H9 (cell line): ENCODE measurements at regions not wholly inside any gene's neighbourhood (a gene's known extent, or its start where the extent isn't known, plus 50 kb on each side); places are given as distances from the start of the nearest gene placed in this dataset.

Experiments
- DNase-seq: peaks from one replicate; pipeline ENCODE4 v3.0.0-alpha.2; 2017
- H2AFZ ChIP-seq: one replicate; pipeline ENCODE4 v1.6.1; 2013; ENCODE audit warnings: mild to moderate bottlenecking, low read length, control low read depth, moderate library complexity
- H2AK5ac ChIP-seq: 2 replicates; pipeline ENCODE4 v1.6.1; 2013; ENCODE audit warnings: low read length, control low read depth, mixed read lengths; ENCODE audit not compliant: insufficient read length
- H2BK120ac ChIP-seq: one replicate; pipeline ENCODE4 v1.6.1; 2013; ENCODE audit warnings: low read depth, mild to moderate bottlenecking, low read length, control low read depth, inconsistent platforms; ENCODE audit not compliant: poor library complexity, severe bottlenecking
- H2BK12ac ChIP-seq: 2 replicates; pipeline ENCODE4 v1.6.1; 2013; ENCODE audit warnings: low read length, control low read depth, mixed read lengths, low read depth; ENCODE audit not compliant: insufficient read length
- H2BK15ac ChIP-seq: 2 replicates; pipeline ENCODE4 v1.6.1; 2013; ENCODE audit warnings: low read depth, low read length, control low read depth
- H2BK20ac ChIP-seq: one replicate; pipeline ENCODE4 v1.6.1; 2013; ENCODE audit warnings: low read depth, mild to moderate bottlenecking, low read length, control low read depth, inconsistent platforms; ENCODE audit not compliant: poor library complexity, severe bottlenecking
- H2BK5ac ChIP-seq: 2 replicates; pipeline ENCODE4 v1.6.1; 2013; ENCODE audit warnings: low read length, control low read depth, mixed read lengths; ENCODE audit not compliant: insufficient read length
- H3K14ac ChIP-seq: 2 replicates; pipeline ENCODE4 v1.6.1; 2013; ENCODE audit warnings: low read length, control low read depth; ENCODE audit not compliant: insufficient read depth
- H3K18ac ChIP-seq: 2 replicates; pipeline ENCODE4 v1.6.1; 2013; ENCODE audit warnings: low read depth, mild to moderate bottlenecking, mixed read lengths, low read length, control low read depth; ENCODE audit not compliant: insufficient read length
- H3K23ac ChIP-seq: 2 replicates; pipeline ENCODE4 v1.6.1; 2013; ENCODE audit warnings: low read length, control low read depth, mixed read lengths, low read depth; ENCODE audit not compliant: insufficient read length
- H3K23me2 ChIP-seq: 2 replicates; pipeline ENCODE4 v1.6.1; 2013; ENCODE audit warnings: low read depth, mild to moderate bottlenecking, mixed read lengths, low read length, control low read depth; ENCODE audit not compliant: insufficient read length, poor library complexity, severe bottlenecking
- H3K27ac ChIP-seq: 2 replicates; pipeline ENCODE4 v1.5.1; 2013; ENCODE audit warnings: low read length, control low read depth, mixed read lengths, low read depth; ENCODE audit not compliant: insufficient read length
- H3K27me3 ChIP-seq: 2 replicates; pipeline ENCODE4 v1.6.1; 2013; ENCODE audit warnings: low read length, control low read depth, inconsistent platforms; ENCODE audit not compliant: insufficient read depth
- H3K4ac ChIP-seq: 2 replicates; pipeline ENCODE4 v1.6.1; 2013; ENCODE audit warnings: low read depth, mild to moderate bottlenecking, control low read depth, inconsistent platforms, low read length, moderate library complexity
- H3K4me1 ChIP-seq: 2 replicates; pipeline ENCODE4 v1.6.1; 2013; ENCODE audit warnings: low read length, control low read depth, inconsistent platforms; ENCODE audit not compliant: insufficient read depth
- H3K4me2 ChIP-seq: 2 replicates; pipeline ENCODE4 v1.6.1; 2013; ENCODE audit warnings: low read length, control low read depth, mixed read lengths; ENCODE audit not compliant: insufficient read length, insufficient read depth
- H3K56ac ChIP-seq: 2 replicates; pipeline ENCODE4 v1.6.1; 2013; ENCODE audit warnings: low read depth, mild to moderate bottlenecking, mixed read lengths, low read length, control low read depth; ENCODE audit not compliant: insufficient read length
- H3K79me1 ChIP-seq: 2 replicates; pipeline ENCODE4 v1.6.1; 2013; ENCODE audit warnings: low read depth, mild to moderate bottlenecking, moderate library complexity, low read length, control low read depth, inconsistent platforms; ENCODE audit not compliant: insufficient read depth, poor library complexity, severe bottlenecking
- H3K79me2 ChIP-seq: 2 replicates; pipeline ENCODE4 v1.6.1; 2013; ENCODE audit warnings: low read length, control low read depth, inconsistent platforms; ENCODE audit not compliant: insufficient read depth
- H3K9ac ChIP-seq: 2 replicates; pipeline ENCODE4 v1.6.1; 2013; ENCODE audit warnings: low read length, control low read depth, mixed read lengths; ENCODE audit not compliant: insufficient read length; ENCODE audit errors: extremely low read depth
- H3K9me3 ChIP-seq: one replicate; pipeline ENCODE4 v1.6.1; 2013; ENCODE audit warnings: low read depth, low read length, inconsistent platforms; ENCODE audit not compliant: control insufficient read depth
- H3T11ph ChIP-seq: one replicate; pipeline ENCODE4 v1.6.1; 2013; ENCODE audit warnings: mild to moderate bottlenecking, low read length, control low read depth, inconsistent platforms
- H4K20me1 ChIP-seq: one replicate; pipeline ENCODE4 v1.6.1; 2013; ENCODE audit not compliant: control insufficient read depth, insufficient read length, insufficient read depth
- H4K5ac ChIP-seq: 2 replicates; pipeline ENCODE4 v1.6.1; 2013; ENCODE audit warnings: low read depth, mild to moderate bottlenecking, mixed read lengths, low read length, control low read depth; ENCODE audit not compliant: insufficient read length
- H4K8ac ChIP-seq: replicated peaks from 2 replicates; pipeline ENCODE4 v1.6.1; 2013; ENCODE audit warnings: low read length, control low read depth, mixed read lengths, low read depth; ENCODE audit not compliant: insufficient read length
- H4K91ac ChIP-seq: 2 replicates; pipeline ENCODE4 v1.6.1; 2013; ENCODE audit warnings: low read depth, mild to moderate bottlenecking, moderate library complexity, mixed read lengths, low read length, control low read depth; ENCODE audit not compliant: insufficient read length
- H3K27ac Mint-ChIP-seq, 3 experiments: 2 replicates in 2 of 3; 3 replicates in 1 of 3; pipeline ENCODE4 v1.8.0; 2020 to 2021; ENCODE audit warnings: mixed read lengths in 3 of 3, mild to moderate bottlenecking in 1 of 3, moderate library complexity in 1 of 3
- H3K27me3 Mint-ChIP-seq: 2 replicates; pipeline ENCODE4 v1.8.0; 2021; ENCODE audit warnings: low read depth, mild to moderate bottlenecking, moderate library complexity, mixed read lengths
- H3K36me3 Mint-ChIP-seq, 3 experiments: 2 replicates in 2 of 3; 3 replicates in 1 of 3; pipeline ENCODE4 v1.8.0; 2020 to 2021; ENCODE audit warnings: low read depth in 3 of 3, mixed read lengths in 3 of 3; ENCODE audit not compliant: insufficient read depth in 1 of 3
- H3K4me1 Mint-ChIP-seq, 2 experiments: 2 replicates each; pipeline ENCODE4 v1.8.0; 2020; ENCODE audit warnings: mixed read lengths in 2 of 2
- H3K4me3 Mint-ChIP-seq, 2 experiments: 2 replicates in 1 of 2; 3 replicates in 1 of 2; pipeline ENCODE4 v1.8.0; 2020 to 2021; ENCODE audit warnings: mild to moderate bottlenecking in 2 of 2, mixed read lengths in 2 of 2, moderate library complexity in 1 of 2
- H3K9me3 Mint-ChIP-seq, 2 experiments: 2 replicates in 1 of 2; 3 replicates in 1 of 2; pipeline ENCODE4 v1.8.0; 2020; ENCODE audit warnings: mild to moderate bottlenecking in 2 of 2, mixed read lengths in 2 of 2, moderate library complexity in 1 of 2
- WGBS: extraction: QIAGEN DNeasy Blood & Tissue Kit; methylation state at CpG from one replicate; pipeline ENCODE4 v1.1.7; 2013; ENCODE audit warnings: missing lambda C conversion rate, low lambda C conversion rate, mixed read lengths; ENCODE audit not compliant: insufficient read length; ENCODE audit errors: extremely low coverage; 5-methylcytosine and 5-hydroxymethylcytosine counted together
- TF ChIP-seq, protein P1 (sequence below): fragments of 200-600 bp; sonication (generic); conservative IDR thresholded peaks from 3 replicates; pipeline ENCODE4 v1.8.0; 2021; ENCODE audit warnings: antibody characterized with exemption, mild to moderate bottlenecking

DNA sequence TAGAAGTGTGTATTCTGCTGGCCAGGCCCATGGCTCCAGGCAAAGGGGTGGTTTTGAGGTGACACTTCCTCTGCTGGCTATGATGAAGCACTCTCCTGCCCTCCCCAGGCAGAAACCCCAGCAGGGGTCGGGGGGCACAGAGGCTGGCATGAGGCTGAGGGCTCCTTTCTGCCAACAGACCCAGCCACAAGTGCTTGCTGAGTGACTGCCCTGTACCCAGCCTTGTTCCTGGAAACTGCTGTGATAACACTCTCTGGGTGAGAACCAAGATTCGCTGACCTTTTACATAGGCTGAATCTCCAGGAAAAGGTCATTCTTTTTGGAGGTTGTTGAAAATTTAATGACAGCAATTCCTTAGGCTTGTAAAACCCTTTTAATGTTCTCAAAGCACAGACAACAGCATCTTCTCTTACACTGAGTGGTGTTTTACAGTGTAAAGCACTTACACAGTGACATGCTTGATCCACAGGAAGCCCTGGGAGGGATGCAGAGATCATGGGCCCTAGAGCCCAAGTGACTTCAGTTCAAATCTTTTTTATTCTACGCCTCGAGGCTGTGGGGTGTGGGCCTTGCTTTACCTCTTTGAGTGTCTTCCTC, 155.5 kb upstream of the FGGY start:
- Histone ChIP-seq H2AK5ac (no peak overlapping the region), H2BK5ac (no peak overlapping the region), H3K18ac (no peak overlapping the region), H3K23me2 (no peaks in the 10 kb centered on the region), H2BK20ac (no peak overlapping the region), H3K27me3 (no peaks in the 10 kb centered on the region), H3K4ac (no peak overlapping the region), H3K4me2 (no peak overlapping the region), H3K9ac (no peak overlapping the region), H2AFZ (no peak overlapping the region), H4K5ac (no peak overlapping the region), H2BK12ac (no peak overlapping the region), H2BK120ac (no peak overlapping the region), H3K56ac (no peak overlapping the region), H3K14ac (no peak overlapping the region; the same call in 1 of the 2 replicates), H3T11ph (no peak overlapping the region), H3K9me3 (no peaks in the 10 kb centered on the region), H2BK15ac (no peak overlapping the region), H4K91ac (no peak overlapping the region), H4K20me1 (no peaks in the 10 kb centered on the region), H3K79me1 (no peaks in the 10 kb centered on the region), H3K23ac (no peak overlapping the region), H3K27ac (no peak overlapping the region), H3K4me1 (peaks cover 10% of the 10 kb centered on the region; the same call in 1 of the 2 replicates), H3K79me2 (no peaks in the 10 kb centered on the region), H4K8ac (no peak overlapping the region)
- H3K4me1 Mint-ChIP-seq: peaks cover 28 to 42% of the 10 kb centered on the region in 2 experiments
- WGBS: no CpG with 5 or more reads among the region's 4 CpGs
- no peaks in the 10 kb centered on the region for H3K36me3 Mint-ChIP-seq
- no peak for DNase-seq
- H3K27me3 Mint-ChIP-seq: peaks cover 2% of the 10 kb centered on the region; the same call in 1 of the 2 replicates
- no peak overlapping the region for H3K4me3 Mint-ChIP-seq
- TF ChIP-seq, protein P1, sequence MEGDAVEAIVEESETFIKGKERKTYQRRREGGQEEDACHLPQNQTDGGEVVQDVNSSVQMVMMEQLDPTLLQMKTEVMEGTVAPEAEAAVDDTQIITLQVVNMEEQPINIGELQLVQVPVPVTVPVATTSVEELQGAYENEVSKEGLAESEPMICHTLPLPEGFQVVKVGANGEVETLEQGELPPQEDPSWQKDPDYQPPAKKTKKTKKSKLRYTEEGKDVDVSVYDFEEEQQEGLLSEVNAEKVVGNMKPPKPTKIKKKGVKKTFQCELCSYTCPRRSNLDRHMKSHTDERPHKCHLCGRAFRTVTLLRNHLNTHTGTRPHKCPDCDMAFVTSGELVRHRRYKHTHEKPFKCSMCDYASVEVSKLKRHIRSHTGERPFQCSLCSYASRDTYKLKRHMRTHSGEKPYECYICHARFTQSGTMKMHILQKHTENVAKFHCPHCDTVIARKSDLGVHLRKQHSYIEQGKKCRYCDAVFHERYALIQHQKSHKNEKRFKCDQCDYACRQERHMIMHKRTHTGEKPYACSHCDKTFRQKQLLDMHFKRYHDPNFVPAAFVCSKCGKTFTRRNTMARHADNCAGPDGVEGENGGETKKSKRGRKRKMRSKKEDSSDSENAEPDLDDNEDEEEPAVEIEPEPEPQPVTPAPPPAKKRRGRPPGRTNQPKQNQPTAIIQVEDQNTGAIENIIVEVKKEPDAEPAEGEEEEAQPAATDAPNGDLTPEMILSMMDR: no peak
- H3K27ac Mint-ChIP-seq: no peak overlapping the region
- H3K9me3 Mint-ChIP-seq: no peaks in the 10 kb centered on the region
